OCI-LY7 (cell line): ENCODE measurements at regions not wholly inside any gene's neighbourhood (a gene's known extent, or its start where the extent isn't known, plus 50 kb on each side); places are given as distances from the start of the nearest gene placed in this dataset.

Experiments used
- BruUV-seq: library from RNA; stranded (reverse); fragments of 400-500 nt; replicated peaks from 2 replicates; lab custom pipeline; 2021; lab: Mats Ljungman, UMichigan
- CTCF ChIA-PET: fragments of 300-600 bp; sonication (Branson Sonifier 250); formaldehyde crosslinking; loops from one replicate; lab custom pipeline; 2022; ENCODE audit warnings: antibody characterized with exemption; ENCODE audit not compliant: unreplicated experiment; lab: Charles Lee
- POLR2A ChIA-PET: fragments of 300-600 bp; sonication (Branson Sonifier 250); formaldehyde crosslinking; loops from one replicate; lab custom pipeline; 2022; ENCODE audit warnings: antibody characterized with exemption; lab: Charles Lee
- DNase-seq: peaks from one replicate; pipeline ENCODE4 v3.0.0-alpha.2; 2015; ENCODE audit warnings: low spot score
- H2AFZ ChIP-seq: fragments of 200-600 bp; sonication (generic), shearing (Covaris generic); 2 replicates; pipeline ENCODE4 v1.6.1; 2014; ENCODE audit warnings: mild to moderate bottlenecking, antibody characterized with exemption, low read length, moderate library complexity
- H3K27ac ChIP-seq: fragments of 200-600 bp; sonication (generic); 2 replicates; pipeline ENCODE4 v1.5.1; 2014; ENCODE audit warnings: mixed run types, low read depth, mild to moderate bottlenecking, moderate library complexity, low read length, inconsistent platforms; ENCODE audit not compliant: poor library complexity, severe bottlenecking
- H3K36me3 ChIP-seq: fragments of 200-600 bp; sonication (generic); 2 replicates; pipeline ENCODE4 v1.6.1; 2014; ENCODE audit warnings: mild to moderate bottlenecking, antibody characterized with exemption, low read length, moderate library complexity, mixed read lengths; ENCODE audit not compliant: insufficient read depth
- H3K4me1 ChIP-seq: fragments of 200-600 bp; sonication (generic); 2 replicates; pipeline ENCODE4 v1.5.1; 2014; ENCODE audit warnings: mild to moderate bottlenecking, low read length; ENCODE audit not compliant: insufficient read depth, poor library complexity, severe bottlenecking
- H3K4me2 ChIP-seq: fragments of 200-600 bp; sonication (generic); 2 replicates; pipeline ENCODE4 v1.6.1; 2014; ENCODE audit warnings: mild to moderate bottlenecking, low read length
- H3K4me3 ChIP-seq: fragments of 200-600 bp; sonication (generic); 2 replicates; pipeline ENCODE4 v1.5.1; 2014; ENCODE audit warnings: mild to moderate bottlenecking, low read depth, low read length; ENCODE audit not compliant: poor library complexity, severe bottlenecking
- H3K79me2 ChIP-seq: fragments of 200-600 bp; sonication (generic); 2 replicates; pipeline ENCODE4 v1.6.1; 2016; ENCODE audit warnings: low read depth, mild to moderate bottlenecking, low read length, moderate library complexity, mixed read lengths; ENCODE audit not compliant: insufficient read depth
- H3K9me2 ChIP-seq: fragments of 200-600 bp; sonication (generic); 2 replicates; pipeline ENCODE4 v1.6.1; 2016; ENCODE audit warnings: mild to moderate bottlenecking, low read length, mixed read lengths; ENCODE audit not compliant: insufficient read depth
- H3K9me3 ChIP-seq: fragments of 200-600 bp; sonication (generic); 2 replicates; pipeline ENCODE4 v1.6.1; 2014; ENCODE audit warnings: mild to moderate bottlenecking, mixed run types, low read length, mixed read lengths
- H4K20me1 ChIP-seq: fragments of 200-600 bp; sonication (generic); 2 replicates; pipeline ENCODE4 v1.6.1; 2014; ENCODE audit warnings: mild to moderate bottlenecking, antibody characterized with exemption, low read length, moderate library complexity, mixed read lengths; ENCODE audit not compliant: insufficient read depth
- CTCF ChIP-seq: fragments of 200-600 bp; sonication (generic); conservative IDR thresholded peaks from 2 replicates; pipeline ENCODE4 v1.5.1; 2014; ENCODE audit warnings: mild to moderate bottlenecking, antibody characterized with exemption, low read length, moderate library complexity, mixed read lengths
- EZH2phosphoT487 ChIP-seq: fragments of 200-600 bp; sonication (generic); IDR thresholded peaks from 2 replicates; pipeline ENCODE4 v1.6.1; 2018; ENCODE audit warnings: low read depth, borderline replicate concordance, mild to moderate bottlenecking, mixed run types, antibody characterized with exemption, low read length, moderate library complexity, mixed read lengths
- intact Hi-C: fragments of 100-400 bp; cut with micrococcal nuclease; formaldehyde crosslinking; loops from one replicate; pipeline ENCODE4 v1.10.0; 2022; ENCODE audit not compliant: unreplicated experiment

- H2AFZ ChIP-seq, result no peak overlapping the region
- intact Hi-C loops, result no loop called here
- POLR2A ChIA-PET, result no interaction called here
- no TSS peak for BruUV-seq
- no peaks in the 10 kb centered on the region for H3K9me2 ChIP-seq
- H3K4me3 ChIP-seq, result no peak overlapping the region
- no peaks in the 10 kb centered on the region for H3K4me1 ChIP-seq
- no peaks in the 10 kb centered on the region for H3K79me2 ChIP-seq
- CTCF ChIA-PET, result no interaction called here
- H3K9me3 ChIP-seq, result no peaks in the 10 kb centered on the region
- H3K4me2 ChIP-seq, result no peak overlapping the region
- no peaks in the 10 kb centered on the region for H3K36me3 ChIP-seq
- TF ChIP-seq EZH2phosphoT487, result no peak
- TF ChIP-seq CTCF, result no peak
- H4K20me1 ChIP-seq, result no peaks in the 10 kb centered on the region
- no peak for DNase-seq
- no peak overlapping the region for H3K27ac ChIP-seq
These were observed 150.8 kb upstream of the IRX3 start for GRCh38 chr16:54437401-54437800.

GRCh38 chr16:54436346-54436745 is 149.8 kb upstream of the IRX3 start:
- no peak for TF ChIP-seq EZH2phosphoT487
- TF ChIP-seq CTCF, result no peak
- Histone ChIP-seq H3K36me3 (no peaks in the 10 kb centered on the region), H3K79me2 (no peaks in the 10 kb centered on the region), H3K4me3 (no peak overlapping the region), H3K27ac (no peak overlapping the region), H3K9me3 (no peaks in the 10 kb centered on the region), H2AFZ (no peak overlapping the region), H4K20me1 (no peaks in the 10 kb centered on the region), H3K4me1 (no peaks in the 10 kb centered on the region), H3K9me2 (no peaks in the 10 kb centered on the region), H3K4me2 (no peak overlapping the region)
- DNase-seq, result no peak
- POLR2A ChIA-PET, result interaction anchor here (0.5 kb wide), 1 partner anchor 246 kb away, joined by 3 read pairs; no protein-coding TSS in a partner anchor
- BruUV-seq, result no TSS peak
- CTCF ChIA-PET, result no interaction called here
- intact Hi-C loops, result no loop called here

- H3K27ac ChIP-seq, result no peak overlapping the region
- ChIA-PET POLR2A (interaction anchor here (0.8 kb wide), 1 partner anchor 37 kb away, joined by 3 read pairs; no protein-coding TSS in a partner anchor), CTCF (no interaction called here)
- DNase-seq, result no peak
- no peaks in the 10 kb centered on the region for H3K9me2 ChIP-seq
- no peaks in the 10 kb centered on the region for H3K9me3 ChIP-seq
- intact Hi-C loops, result no loop called here
- no peaks in the 10 kb centered on the region for H3K79me2 ChIP-seq
- H4K20me1 ChIP-seq, result no peaks in the 10 kb centered on the region
- H3K4me2 ChIP-seq, result no peak overlapping the region
- H3K36me3 ChIP-seq, result no peaks in the 10 kb centered on the region
- no peak overlapping the region for H3K4me3 ChIP-seq
- H2AFZ ChIP-seq, result no peak overlapping the region
- no peaks in the 10 kb centered on the region for H3K4me1 ChIP-seq
- TF ChIP-seq EZH2phosphoT487, result no peak
- no peak for TF ChIP-seq CTCF
- BruUV-seq, result no TSS peak
These were observed 148.3 kb upstream of the IRX3 start for GRCh38 chr16:54434859-54435258.
